HEK293T (cell line): ENCODE measurements at regions not wholly inside any gene's neighbourhood (a gene's known extent, or its start where the extent isn't known, plus 50 kb on each side); places are given as distances from the start of the nearest gene placed in this dataset.

Source experiments
- CTCF ChIA-PET: fragments of 350-600 bp; formaldehyde crosslinking; extraction: SDS; loops from one replicate; lab custom pipeline; 2021; ENCODE audit warnings: antibody characterized with exemption, inconsistent platforms; lab: Yijun Ruan, JAX
- POLR2A ChIA-PET: fragments of 350-600 bp; formaldehyde crosslinking; extraction: SDS; loops from one replicate; lab custom pipeline; 2020; ENCODE audit warnings: antibody characterized with exemption, inconsistent platforms; lab: Yijun Ruan, JAX
- DNase-seq: peaks from one replicate; pipeline ENCODE4 v3.0.0; 2012; ENCODE audit warnings: mixed read lengths; ENCODE audit errors: extremely low spot score
- ARNT ChIP-seq: fragments of 450-650 bp; IDR thresholded peaks from 2 replicates; pipeline ENCODE4 v1.6.1; 2017; ENCODE audit warnings: mild to moderate bottlenecking
- BHLHE40 ChIP-seq: fragments of 450-650 bp; IDR thresholded peaks from 2 replicates; pipeline ENCODE4 v1.6.1; 2016; ENCODE audit warnings: mild to moderate bottlenecking, moderate library complexity, borderline replicate concordance
- CTBP1 ChIP-seq: fragments of 450-650 bp; IDR thresholded peaks from 2 replicates; pipeline ENCODE4 v1.6.1; 2016; ENCODE audit warnings: borderline replicate concordance
- ELF4 ChIP-seq: fragments of 450-650 bp; IDR thresholded peaks from 2 replicates; pipeline ENCODE4 v1.6.1; 2017; ENCODE audit warnings: antibody characterized with exemption
- FOXA1 ChIP-seq: fragments of 450-650 bp; IDR thresholded peaks from 2 replicates; pipeline ENCODE4 v1.6.1; 2016; ENCODE audit warnings: mild to moderate bottlenecking
- FOXK2 ChIP-seq: fragments of 450-650 bp; IDR thresholded peaks from 2 replicates; pipeline ENCODE4 v1.6.1; 2016; ENCODE audit warnings: mild to moderate bottlenecking
- FOXM1 ChIP-seq: fragments of 450-650 bp; IDR thresholded peaks from 2 replicates; pipeline ENCODE4 v1.6.1; 2017; ENCODE audit warnings: mild to moderate bottlenecking, borderline replicate concordance
- HDGF ChIP-seq: fragments of 450-650 bp; IDR thresholded peaks from 2 replicates; pipeline ENCODE4 v1.6.1; 2017; ENCODE audit warnings: antibody characterized with exemption, borderline replicate concordance
- L3MBTL2 ChIP-seq: fragments of 450-650 bp; conservative IDR thresholded peaks from 2 replicates; pipeline ENCODE4 v1.6.1; 2016; ENCODE audit warnings: mild to moderate bottlenecking
- LEF1 ChIP-seq: fragments of 450-650 bp; IDR thresholded peaks from 2 replicates; pipeline ENCODE4 v1.6.1; 2017; ENCODE audit warnings: mild to moderate bottlenecking, borderline replicate concordance
- NFRKB ChIP-seq: fragments of 450-650 bp; IDR thresholded peaks from 2 replicates; pipeline ENCODE4 v1.6.1; 2016; ENCODE audit warnings: mild to moderate bottlenecking, moderate library complexity
- SP1 ChIP-seq: fragments of 450-650 bp; IDR thresholded peaks from 2 replicates; pipeline ENCODE4 v1.6.1; 2017
- SUZ12 ChIP-seq: fragments of 450-650 bp; IDR thresholded peaks from 2 replicates; pipeline ENCODE4 v1.6.1; 2016; ENCODE audit warnings: mild to moderate bottlenecking
- TARDBP ChIP-seq: fragments of 450-650 bp; IDR thresholded peaks from 2 replicates; pipeline ENCODE4 v1.6.1; 2016
- ZNF384 ChIP-seq: fragments of 450-650 bp; IDR thresholded peaks from 2 replicates; pipeline ENCODE4 v1.6.1; 2016
- TF ChIP-seq, protein P1 (sequence below): fragments of 450-650 bp; IDR thresholded peaks from 2 replicates; pipeline ENCODE4 v1.6.1; 2016

DNA sequence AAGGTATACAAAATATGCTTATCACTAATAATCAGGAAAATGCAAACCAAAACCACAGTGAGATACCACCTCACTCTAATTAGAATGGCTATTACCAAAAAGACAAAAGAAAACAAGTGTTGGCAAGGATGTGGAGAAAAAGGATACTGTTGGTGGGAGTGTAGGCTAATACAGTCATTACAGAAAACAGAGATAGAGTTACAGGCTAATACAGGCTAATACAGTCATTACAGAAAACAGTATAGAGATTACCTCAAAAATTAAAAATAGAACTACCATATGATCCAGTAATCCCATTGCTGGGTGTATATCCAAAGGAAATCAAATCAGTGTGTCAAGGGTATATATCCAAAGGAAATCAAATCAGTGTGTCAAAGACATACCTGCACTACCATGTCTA is 238.4 kb downstream of the PLPP3 start:
- TF ChIP-seq LEF1 (no peak), ELF4 (no peak), ZNF384 (no peak), SUZ12 (no peak), FOXK2 (no peak), TARDBP (no peak), HDGF (no peak), L3MBTL2 (no peak), BHLHE40 (no peak), FOXA1 (no peak), NFRKB (no peak), CTBP1 (no peak), ARNT (no peak), FOXM1 (no peak), SP1 (no peak)
- TF ChIP-seq, protein P1, sequence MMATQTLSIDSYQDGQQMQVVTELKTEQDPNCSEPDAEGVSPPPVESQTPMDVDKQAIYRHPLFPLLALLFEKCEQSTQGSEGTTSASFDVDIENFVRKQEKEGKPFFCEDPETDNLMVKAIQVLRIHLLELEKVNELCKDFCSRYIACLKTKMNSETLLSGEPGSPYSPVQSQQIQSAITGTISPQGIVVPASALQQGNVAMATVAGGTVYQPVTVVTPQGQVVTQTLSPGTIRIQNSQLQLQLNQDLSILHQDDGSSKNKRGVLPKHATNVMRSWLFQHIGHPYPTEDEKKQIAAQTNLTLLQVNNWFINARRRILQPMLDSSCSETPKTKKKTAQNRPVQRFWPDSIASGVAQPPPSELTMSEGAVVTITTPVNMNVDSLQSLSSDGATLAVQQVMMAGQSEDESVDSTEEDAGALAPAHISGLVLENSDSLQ, result no peak
- POLR2A ChIA-PET, result no interaction called here
- no peak for DNase-seq
- CTCF ChIA-PET, result no interaction called here

DNA sequence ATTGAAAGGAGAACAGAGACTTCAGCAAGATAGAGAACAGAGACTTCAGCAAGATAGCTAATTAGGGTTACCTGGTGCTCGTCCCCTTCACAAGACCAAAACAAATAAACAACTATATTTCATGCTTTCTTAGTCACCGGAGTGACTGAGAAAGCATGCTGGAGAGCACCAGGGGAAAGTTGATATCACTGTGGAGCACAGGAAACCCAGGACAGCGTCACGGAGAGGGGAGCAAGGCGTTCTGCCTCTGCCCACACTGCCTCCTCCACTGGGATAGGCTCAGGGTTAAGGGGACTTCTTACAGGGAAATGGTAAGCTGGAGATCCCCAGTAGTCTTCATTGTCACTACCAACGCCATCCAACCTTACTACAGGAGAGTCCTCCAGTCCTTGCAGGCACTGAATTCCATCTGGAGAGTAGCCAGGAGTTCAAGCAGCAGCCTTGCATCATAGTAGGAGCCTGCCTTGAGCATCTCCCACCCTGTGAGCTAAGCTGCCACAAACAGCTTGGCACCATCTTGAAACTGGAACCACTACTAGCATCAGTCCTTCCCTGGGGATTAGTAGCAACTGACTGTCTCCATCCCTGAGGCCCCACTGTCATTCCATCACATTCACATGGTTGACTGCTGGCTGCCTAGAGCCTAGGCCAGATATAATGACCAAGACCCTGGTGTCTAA is 239.4 kb downstream of the PLPP3 start:
- no peak for DNase-seq
- CTCF ChIA-PET, result no interaction called here
- POLR2A ChIA-PET, result no interaction called here
- no peak for TF ChIP-seq BHLHE40
- TF ChIP-seq, protein P1, result no peak
- no peak for TF ChIP-seq HDGF
- TF ChIP-seq FOXM1, result no peak
- TF ChIP-seq L3MBTL2, result no peak
- no peak for TF ChIP-seq SUZ12
- no peak for TF ChIP-seq CTBP1
- no peak for TF ChIP-seq LEF1
- no peak for TF ChIP-seq TARDBP
- TF ChIP-seq FOXA1, result no peak
- TF ChIP-seq NFRKB, result no peak
- TF ChIP-seq ARNT, result no peak
- no peak for TF ChIP-seq FOXK2
- no peak for TF ChIP-seq ELF4
- TF ChIP-seq SP1, result no peak
- no peak for TF ChIP-seq ZNF384

DNA sequence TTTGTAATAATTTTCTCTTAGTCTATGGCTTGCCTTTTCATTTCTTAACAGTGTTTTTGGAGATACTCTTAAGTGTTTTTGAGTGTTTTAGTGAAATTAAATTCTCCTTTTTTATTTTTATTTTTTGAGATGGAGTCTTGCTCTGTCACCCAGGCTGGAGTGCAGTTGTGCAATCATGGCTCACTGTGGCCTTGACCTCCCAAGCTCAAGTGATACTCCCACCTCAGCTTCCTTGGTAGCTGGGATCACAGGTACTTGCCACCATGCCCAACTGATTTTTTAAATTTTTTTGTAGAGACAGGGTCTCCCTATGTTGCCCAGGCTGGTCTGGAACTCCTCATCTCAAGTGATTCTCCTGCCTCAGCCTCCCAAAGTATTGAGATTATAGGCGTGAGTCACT is 240.3 kb downstream of the PLPP3 start:
- DNase-seq, result no peak
- no peak for TF ChIP-seq ELF4
- TF ChIP-seq HDGF, result no peak
- TF ChIP-seq ARNT, result no peak
- no peak for TF ChIP-seq L3MBTL2
- no peak for TF ChIP-seq FOXA1
- TF ChIP-seq FOXM1, result no peak
- no peak for TF ChIP-seq FOXK2
- TF ChIP-seq, protein P1, result no peak
- no peak for TF ChIP-seq CTBP1
- TF ChIP-seq SUZ12, result no peak
- TF ChIP-seq LEF1, result no peak
- no peak for TF ChIP-seq TARDBP
- no peak for TF ChIP-seq ZNF384
- no peak for TF ChIP-seq SP1
- TF ChIP-seq NFRKB, result no peak
- TF ChIP-seq BHLHE40, result no peak
- POLR2A ChIA-PET, result no interaction called here
- CTCF ChIA-PET, result no interaction called here

DNA sequence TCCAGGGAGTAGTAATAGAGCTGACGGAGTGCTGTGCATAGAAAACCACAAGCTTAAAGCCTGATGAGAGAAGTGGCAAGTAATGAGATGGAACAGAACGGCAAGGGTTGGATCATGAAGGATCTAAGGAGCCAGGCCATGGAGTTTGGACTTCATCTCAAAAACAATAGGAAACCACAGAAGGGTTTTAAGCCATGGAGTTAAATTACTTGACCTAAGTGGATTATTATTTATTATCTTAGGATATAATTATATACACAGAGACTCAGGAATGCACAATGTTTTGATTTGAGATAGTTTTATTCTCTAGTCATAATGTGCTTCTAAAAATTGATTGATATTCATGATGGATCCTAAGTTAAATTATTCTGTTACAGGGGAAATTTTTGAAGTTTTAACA is 242.4 kb downstream of the PLPP3 start:
- no peak for TF ChIP-seq CTBP1
- no peak for TF ChIP-seq FOXM1
- no peak for TF ChIP-seq HDGF
- no peak for TF ChIP-seq ARNT
- no peak for TF ChIP-seq ZNF384
- ChIA-PET POLR2A (no interaction called here), CTCF (interaction anchor here (0.6 kb wide), 1 partner anchor 87 kb away, joined by 5 read pairs; no protein-coding TSS in a partner anchor)
- no peak for DNase-seq

DNA sequence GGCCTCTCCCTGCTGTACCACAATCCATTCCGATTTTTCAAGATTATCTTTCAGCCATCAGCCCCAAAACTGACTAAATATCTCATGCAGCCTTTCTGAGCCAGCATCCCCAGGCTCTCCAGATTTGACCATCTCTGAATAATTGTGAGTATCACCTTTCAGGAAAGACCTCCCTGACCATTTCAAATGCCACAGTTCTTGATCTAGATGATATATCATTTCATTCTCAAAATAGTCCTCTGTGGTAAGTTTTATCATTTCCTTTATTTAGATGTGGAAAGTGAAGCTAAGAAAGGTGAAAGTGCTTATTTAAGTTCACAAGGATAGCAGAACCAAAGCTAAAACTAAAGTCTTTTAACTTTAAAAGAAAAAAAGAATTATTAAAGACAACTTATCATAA is 244.0 kb downstream of the PLPP3 start:
- ChIA-PET POLR2A (no interaction called here), CTCF (no interaction called here)
- DNase-seq, result no peak
- no peak for TF ChIP-seq FOXA1
- no peak for TF ChIP-seq CTBP1
- no peak for TF ChIP-seq LEF1
- TF ChIP-seq ZNF384, result no peak
- TF ChIP-seq HDGF, result no peak
- TF ChIP-seq FOXM1, result no peak
- no peak for TF ChIP-seq BHLHE40
- TF ChIP-seq SP1, result no peak
- no peak for TF ChIP-seq L3MBTL2
- TF ChIP-seq, protein P1, result no peak
- TF ChIP-seq NFRKB, result no peak

DNA sequence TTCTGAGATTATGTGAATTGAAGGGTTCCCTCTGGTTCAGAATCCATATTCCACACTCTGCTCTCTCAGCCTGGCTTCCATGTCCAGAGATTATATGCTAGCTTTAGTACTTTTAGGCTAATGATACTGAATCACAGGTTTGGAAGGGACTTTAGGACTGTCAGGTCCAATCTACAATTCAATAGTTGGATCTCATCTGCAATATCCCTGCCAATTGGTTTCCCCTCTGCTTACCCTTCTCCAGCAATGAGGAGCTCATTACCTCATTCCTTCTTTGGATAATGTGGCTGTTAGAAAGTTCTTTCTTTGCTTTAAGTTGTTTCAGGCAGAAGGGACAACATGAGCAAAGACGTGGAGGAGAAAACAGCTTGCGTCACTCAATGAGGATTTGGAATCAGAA is 245.3 kb downstream of the PLPP3 start:
- no peak for TF ChIP-seq L3MBTL2
- no peak for TF ChIP-seq SUZ12
- TF ChIP-seq, protein P1, result no peak
- no peak for TF ChIP-seq FOXA1
- TF ChIP-seq NFRKB, result no peak
- TF ChIP-seq SP1, result no peak
- TF ChIP-seq ZNF384, result no peak
- no peak for TF ChIP-seq CTBP1
- no peak for TF ChIP-seq FOXM1
- no peak for TF ChIP-seq BHLHE40
- no peak for TF ChIP-seq ARNT
- TF ChIP-seq HDGF, result no peak
- no peak for TF ChIP-seq LEF1
- no peak for TF ChIP-seq FOXK2
- TF ChIP-seq ELF4, result no peak
- TF ChIP-seq TARDBP, result no peak
- CTCF ChIA-PET, result no interaction called here
- DNase-seq, result no peak
- POLR2A ChIA-PET, result no interaction called here
